ENCODE measurements at regions not wholly inside any gene's neighbourhood (a gene's known extent, or its start where the extent isn't known, plus 50 kb on each side); places are given as distances from the start of the nearest gene placed in this dataset.

- Histone ChIP-seq H3K9me3 (ENCODE audit: control insufficient read depth, low read depth, low read length) (no peaks in the 10 kb centered on the region), H2BK12ac (ENCODE audit: insufficient read length, low read depth, low read length) (no peak overlapping the region), H3K79me1 (ENCODE audit: insufficient read depth, low read depth, low read length, poor library complexity, severe bottlenecking) (no peaks in the 10 kb centered on the region), H3K18ac (ENCODE audit: insufficient read length, low read depth, low read length) (no peak overlapping the region), H3K23me2 (ENCODE audit: insufficient read length, low read depth, low read length, poor library complexity, severe bottlenecking) (no peaks in the 10 kb centered on the region), H2BK20ac (ENCODE audit: low read depth, low read length, poor library complexity, severe bottlenecking) (no peak overlapping the region), H4K8ac (replicated peaks; ENCODE audit: insufficient read length, low read depth, low read length) (no peak overlapping the region), H4K20me1 (ENCODE audit: control insufficient read depth, insufficient read depth, insufficient read length) (no peaks in the 10 kb centered on the region), H3T11ph (ENCODE audit: low read length) (no peak overlapping the region), H2BK15ac (ENCODE audit: low read depth, low read length) (no peak overlapping the region), H2AFZ (ENCODE audit: low read length) (no peak overlapping the region), H3K23ac (ENCODE audit: insufficient read length, low read depth, low read length) (no peak overlapping the region), H2BK5ac (ENCODE audit: insufficient read length, low read length) (no peak overlapping the region), H2AK5ac (ENCODE audit: insufficient read length, low read length) (no peak overlapping the region), H3K27ac (ENCODE audit: insufficient read length, low read depth, low read length) (no peak overlapping the region), H3K14ac (ENCODE audit: insufficient read depth, low read length) (no peak overlapping the region), H3K4me1 (ENCODE audit: insufficient read depth, low read length) (peaks cover 2% of the 10 kb centered on the region; the same call in 1 of the 2 replicates), H3K56ac (ENCODE audit: insufficient read length, low read depth, low read length) (no peak overlapping the region), H4K91ac (ENCODE audit: insufficient read length, low read depth, low read length) (no peak overlapping the region), H4K5ac (ENCODE audit: insufficient read length, low read depth, low read length) (no peak overlapping the region), H3K4ac (ENCODE audit: low read depth, low read length) (no peak overlapping the region), H2BK120ac (ENCODE audit: low read depth, low read length, poor library complexity, severe bottlenecking) (no peak overlapping the region), H3K79me2 (ENCODE audit: insufficient read depth, low read length) (no peaks in the 10 kb centered on the region), H3K9ac (ENCODE audit: extremely low read depth, insufficient read length, low read length) (no peak overlapping the region), H3K27me3 (ENCODE audit: insufficient read depth, low read length) (no peaks in the 10 kb centered on the region), H3K4me2 (ENCODE audit: insufficient read depth, insufficient read length, low read length) (no peak overlapping the region)
- Mint-ChIP-seq H3K4me3 (no peak overlapping the region), H3K36me3 (ENCODE audit: insufficient read depth in 1 of 3, low read depth in 3 of 3) (no peaks in the 10 kb centered on the region; a peak in 1 of 7 replicates), H3K27ac (no peak overlapping the region), H3K4me1 (peaks cover 7 to 9% of the 10 kb centered on the region in 2 experiments), H3K9me3 (no peaks in the 10 kb centered on the region), H3K27me3 (ENCODE audit: low read depth) (no peaks in the 10 kb centered on the region)
- no peak for DNase-seq
- no peak for TF ChIP-seq CTCF (conservative IDR thresholded peaks at IDR 0.05)
- no CpG with 5 or more reads among the region's 3 CpGs for WGBS (ENCODE audit: extremely low coverage, insufficient read length, low lambda C conversion rate)
Measured at GRCh38 chr12:64950711-64951298, 126.4 kb downstream of the TBC1D30 start.
